ENCODE measurements at regions not wholly inside any gene's neighbourhood (a gene's known extent, or its start where the extent isn't known, plus 50 kb on each side); places are given as distances from the start of the nearest gene placed in this dataset.

DNA sequence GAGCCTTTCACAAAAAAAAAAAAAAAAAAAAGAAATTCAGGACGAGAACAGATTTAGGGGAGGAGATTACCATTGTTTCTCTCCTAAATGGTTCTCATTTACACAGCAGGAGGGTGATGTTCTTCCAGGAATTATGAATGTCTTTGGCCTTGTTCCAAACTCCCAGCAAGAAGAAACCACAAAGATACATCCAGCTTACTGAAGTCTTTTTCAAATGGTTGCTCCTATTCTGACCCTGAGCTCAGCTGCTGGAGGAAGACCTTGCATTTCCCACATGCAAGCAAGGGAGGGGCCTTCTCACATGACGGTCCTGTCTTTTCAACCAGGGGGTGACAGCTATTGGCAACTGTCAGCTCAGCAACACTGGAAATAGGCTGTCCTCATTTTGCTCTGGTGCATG is 203.0 kb upstream of the VLDLR start:
- TF ChIP-seq NCOA1 (IDR thresholded peaks at IDR 0.05; ENCODE audit: low read depth) = no peak
- no peak for TF ChIP-seq MCM5 (IDR thresholded peaks at IDR 0.05; ENCODE audit: low read depth)
- TF ChIP-seq CBFA2T3 (IDR thresholded peaks at IDR 0.05) = no peak
- TF ChIP-seq CHCHD3 (CRISPR knock-in tag; IDR thresholded peaks at IDR 0.05) = no peak
- no peak for TF ChIP-seq DPF2 (IDR thresholded peaks at IDR 0.05)
- no peak for TF ChIP-seq ZNF668 (CRISPR knock-in tag; IDR thresholded peaks at IDR 0.05)
- TF ChIP-seq, protein P1, sequence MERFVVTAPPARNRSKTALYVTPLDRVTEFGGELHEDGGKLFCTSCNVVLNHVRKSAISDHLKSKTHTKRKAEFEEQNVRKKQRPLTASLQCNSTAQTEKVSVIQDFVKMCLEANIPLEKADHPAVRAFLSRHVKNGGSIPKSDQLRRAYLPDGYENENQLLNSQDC (CRISPR knock-in tag; IDR thresholded peaks at IDR 0.05) = no peak
- TF ChIP-seq XRCC3 (IDR thresholded peaks at IDR 0.05) = no peak
- TF ChIP-seq PHF8 (IDR thresholded peaks at IDR 0.05; ENCODE audit: borderline replicate concordance, low read length) = no peak
- no peak for TF ChIP-seq CBX5 (IDR thresholded peaks at IDR 0.05; ENCODE audit: borderline replicate concordance, low read depth)
- TF ChIP-seq, protein P2, sequence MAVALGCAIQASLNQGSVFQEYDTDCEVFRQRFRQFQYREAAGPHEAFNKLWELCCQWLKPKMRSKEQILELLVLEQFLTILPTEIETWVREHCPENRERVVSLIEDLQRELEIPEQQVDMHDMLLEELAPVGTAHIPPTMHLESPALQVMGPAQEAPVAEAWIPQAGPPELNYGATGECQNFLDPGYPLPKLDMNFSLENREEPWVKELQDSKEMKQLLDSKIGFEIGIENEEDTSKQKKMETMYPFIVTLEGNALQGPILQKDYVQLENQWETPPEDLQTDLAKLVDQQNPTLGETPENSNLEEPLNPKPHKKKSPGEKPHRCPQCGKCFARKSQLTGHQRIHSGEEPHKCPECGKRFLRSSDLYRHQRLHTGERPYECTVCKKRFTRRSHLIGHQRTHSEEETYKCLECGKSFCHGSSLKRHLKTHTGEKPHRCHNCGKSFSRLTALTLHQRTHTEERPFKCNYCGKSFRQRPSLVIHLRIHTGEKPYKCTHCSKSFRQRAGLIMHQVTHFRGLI (CRISPR knock-in tag; IDR thresholded peaks at IDR 0.05) = no peak
- TF ChIP-seq HMG20A (CRISPR knock-in tag; conservative IDR thresholded peaks at IDR 0.05) = no peak
- TF ChIP-seq, protein P3, sequence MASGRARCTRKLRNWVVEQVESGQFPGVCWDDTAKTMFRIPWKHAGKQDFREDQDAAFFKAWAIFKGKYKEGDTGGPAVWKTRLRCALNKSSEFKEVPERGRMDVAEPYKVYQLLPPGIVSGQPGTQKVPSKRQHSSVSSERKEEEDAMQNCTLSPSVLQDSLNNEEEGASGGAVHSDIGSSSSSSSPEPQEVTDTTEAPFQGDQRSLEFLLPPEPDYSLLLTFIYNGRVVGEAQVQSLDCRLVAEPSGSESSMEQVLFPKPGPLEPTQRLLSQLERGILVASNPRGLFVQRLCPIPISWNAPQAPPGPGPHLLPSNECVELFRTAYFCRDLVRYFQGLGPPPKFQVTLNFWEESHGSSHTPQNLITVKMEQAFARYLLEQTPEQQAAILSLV (tag; IDR thresholded peaks at IDR 0.05) = no peak
- no peak for TF ChIP-seq CXXC5 (CRISPR knock-in tag; IDR thresholded peaks at IDR 0.05)
- TF ChIP-seq RBM22 (IDR thresholded peaks at IDR 0.05; ENCODE audit: low read depth, low read length, poor library complexity, severe bottlenecking) = no peak
- TF ChIP-seq RBM17 (IDR thresholded peaks at IDR 0.05; ENCODE audit: borderline replicate concordance, low read depth, low read length) = no peak
- TF ChIP-seq, protein P4, sequence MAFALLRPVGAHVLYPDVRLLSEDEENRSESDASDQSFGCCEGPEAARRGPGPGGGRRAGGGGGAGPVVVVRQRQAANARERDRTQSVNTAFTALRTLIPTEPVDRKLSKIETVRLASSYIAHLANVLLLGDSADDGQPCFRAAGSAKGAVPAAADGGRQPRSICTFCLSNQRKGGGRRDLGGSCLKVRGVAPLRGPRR (CRISPR knock-in tag; IDR thresholded peaks at IDR 0.05) = no peak
- TF ChIP-seq, protein P5, sequence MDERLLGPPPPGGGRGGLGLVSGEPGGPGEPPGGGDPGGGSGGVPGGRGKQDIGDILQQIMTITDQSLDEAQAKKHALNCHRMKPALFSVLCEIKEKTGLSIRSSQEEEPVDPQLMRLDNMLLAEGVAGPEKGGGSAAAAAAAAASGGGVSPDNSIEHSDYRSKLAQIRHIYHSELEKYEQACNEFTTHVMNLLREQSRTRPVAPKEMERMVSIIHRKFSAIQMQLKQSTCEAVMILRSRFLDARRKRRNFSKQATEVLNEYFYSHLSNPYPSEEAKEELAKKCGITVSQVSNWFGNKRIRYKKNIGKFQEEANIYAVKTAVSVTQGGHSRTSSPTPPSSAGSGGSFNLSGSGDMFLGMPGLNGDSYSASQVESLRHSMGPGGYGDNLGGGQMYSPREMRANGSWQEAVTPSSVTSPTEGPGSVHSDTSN (CRISPR knock-in tag; IDR thresholded peaks at IDR 0.05; ENCODE audit: low read depth) = no peak
- TF ChIP-seq, protein P5 (tag; conservative IDR thresholded peaks at IDR 0.05; ENCODE audit: low read depth) = no peak
- no peak for TF ChIP-seq KLF6 (CRISPR knock-in tag; IDR thresholded peaks at IDR 0.05; ENCODE audit: borderline replicate concordance)
- TF ChIP-seq NFYB (IDR thresholded peaks at IDR 0.05; ENCODE audit: extremely low read depth, insufficient read length) = no peak
- ATAC-seq (no peak), DNase-seq (ENCODE audit: extremely low read depth in 1 of 4, low spot score in 3 of 4) (peak in 1 of 4 experiments; percentile 1), FAIRE-seq (no peak)
- Histone ChIP-seq H3K36me3 (ENCODE audit: control insufficient read depth, insufficient read depth, low read length) (no peaks in the 10 kb centered on the region), H3K27ac (ENCODE audit: extremely low read depth, low read depth, low read length) (no peak overlapping the region), H3K9me3 (replicated peaks; ENCODE audit: control insufficient read depth, insufficient read depth, low read depth, low read length) (no peaks in the 10 kb centered on the region), H2AFZ (ENCODE audit: low read depth, low read length) (no peak overlapping the region), H3K27me3 (ENCODE audit: control insufficient read depth in 2 of 2, insufficient read depth in 2 of 2, low read length in 2 of 2) (no peaks in the 10 kb centered on the region), H3K9me1 (ENCODE audit: control insufficient read depth, insufficient read depth, low read length) (no peaks in the 10 kb centered on the region), H3K4me2 (ENCODE audit: insufficient read depth, low read length) (no peak overlapping the region), H3K4me3 (no peak overlapping the region), H3K79me2 (ENCODE audit: control insufficient read depth, insufficient read depth, low read length) (no peaks in the 10 kb centered on the region), H3K4me1 (replicated peaks in 1 of 2; ENCODE audit: control insufficient read depth in 2 of 2, insufficient read depth in 2 of 2, low read length in 2 of 2) (no peaks in the 10 kb centered on the region), H4K20me1 (replicated peaks; ENCODE audit: control insufficient read depth, insufficient read depth, low read length) (no peaks in the 10 kb centered on the region), H3K9ac (ENCODE audit: insufficient read depth in 1 of 2, low read depth in 2 of 2, low read length in 2 of 2) (no peak overlapping the region)
- intact Hi-C loops (cut with micrococcal nuclease) = no loop called here
- 0% methylated on average over 1 of the region's 2 CpGs for WGBS (ENCODE audit: insufficient coverage, low coverage, missing lambda C conversion rate)
- ChIA-PET POLR2A (no interaction called here), CTCF (ENCODE audit: low intra/inter-chr PET ratio) (no interaction called here)
- no TSS peak for BruUV-seq (replicated peaks)
- in situ Hi-C loops (cut with MboI) = no loop called here
